Body of pancreas (tissue), 4 donors: ENCODE measurements at regions not wholly inside any gene's neighbourhood (a gene's known extent, or its start where the extent isn't known, plus 50 kb on each side); places are given as distances from the start of the nearest gene placed in this dataset.

ENCODE experiments used
- POLR2A ChIP-seq, 3 donors: fragments of 450-650 bp; IDR thresholded peaks; one replicate each; pipeline ENCODE4 v1.6.1; 2016; ENCODE audit warnings: antibody characterized with exemption in 3 of 3, mild to moderate bottlenecking in 2 of 3
- TF ChIP-seq, protein P1 (sequence below), 7 experiments: fragments of 450-650 bp in 4 of 7; fragments of 200-600 bp in 3 of 7; sonication (generic) in 3 of 7; IDR thresholded peaks; one replicate each; pipeline ENCODE4 v1.5.1; 2016 to 2019; ENCODE audit warnings: antibody characterized with exemption in 7 of 7

DNA sequence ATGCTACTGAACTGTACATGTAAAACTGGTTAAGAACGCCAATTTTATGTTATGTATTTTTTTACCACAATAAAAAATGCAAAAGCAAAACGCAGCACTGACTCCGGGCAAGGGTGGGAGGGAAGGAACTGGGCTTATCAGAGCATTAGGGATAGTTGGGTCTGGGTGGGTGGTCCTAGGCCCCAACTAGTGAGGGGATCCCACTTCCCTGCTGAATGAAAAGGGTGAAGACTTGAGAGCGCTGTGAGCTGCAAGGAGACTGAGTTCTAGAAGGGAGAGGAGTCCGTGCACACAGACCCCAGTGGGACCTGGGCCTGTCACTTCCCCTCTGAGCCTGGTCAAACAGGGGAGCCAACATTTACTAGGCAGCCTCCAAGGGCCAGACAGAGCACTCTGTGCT lies 98.6 kb downstream of the TPRA1 start:
- TF ChIP-seq, protein P1, sequence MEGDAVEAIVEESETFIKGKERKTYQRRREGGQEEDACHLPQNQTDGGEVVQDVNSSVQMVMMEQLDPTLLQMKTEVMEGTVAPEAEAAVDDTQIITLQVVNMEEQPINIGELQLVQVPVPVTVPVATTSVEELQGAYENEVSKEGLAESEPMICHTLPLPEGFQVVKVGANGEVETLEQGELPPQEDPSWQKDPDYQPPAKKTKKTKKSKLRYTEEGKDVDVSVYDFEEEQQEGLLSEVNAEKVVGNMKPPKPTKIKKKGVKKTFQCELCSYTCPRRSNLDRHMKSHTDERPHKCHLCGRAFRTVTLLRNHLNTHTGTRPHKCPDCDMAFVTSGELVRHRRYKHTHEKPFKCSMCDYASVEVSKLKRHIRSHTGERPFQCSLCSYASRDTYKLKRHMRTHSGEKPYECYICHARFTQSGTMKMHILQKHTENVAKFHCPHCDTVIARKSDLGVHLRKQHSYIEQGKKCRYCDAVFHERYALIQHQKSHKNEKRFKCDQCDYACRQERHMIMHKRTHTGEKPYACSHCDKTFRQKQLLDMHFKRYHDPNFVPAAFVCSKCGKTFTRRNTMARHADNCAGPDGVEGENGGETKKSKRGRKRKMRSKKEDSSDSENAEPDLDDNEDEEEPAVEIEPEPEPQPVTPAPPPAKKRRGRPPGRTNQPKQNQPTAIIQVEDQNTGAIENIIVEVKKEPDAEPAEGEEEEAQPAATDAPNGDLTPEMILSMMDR (IDR thresholded peaks at IDR 0.05) = no peak
- no peak for TF ChIP-seq POLR2A (IDR thresholded peaks at IDR 0.05)
